ENCODE measurements at regions not wholly inside any gene's neighbourhood (a gene's known extent, or its start where the extent isn't known, plus 50 kb on each side); places are given as distances from the start of the nearest gene placed in this dataset.

GRCh38 chr6:56842686-56843475, 112.0 kb upstream of the BEND6 start (continued):
- TF ChIP-seq, protein P1, sequence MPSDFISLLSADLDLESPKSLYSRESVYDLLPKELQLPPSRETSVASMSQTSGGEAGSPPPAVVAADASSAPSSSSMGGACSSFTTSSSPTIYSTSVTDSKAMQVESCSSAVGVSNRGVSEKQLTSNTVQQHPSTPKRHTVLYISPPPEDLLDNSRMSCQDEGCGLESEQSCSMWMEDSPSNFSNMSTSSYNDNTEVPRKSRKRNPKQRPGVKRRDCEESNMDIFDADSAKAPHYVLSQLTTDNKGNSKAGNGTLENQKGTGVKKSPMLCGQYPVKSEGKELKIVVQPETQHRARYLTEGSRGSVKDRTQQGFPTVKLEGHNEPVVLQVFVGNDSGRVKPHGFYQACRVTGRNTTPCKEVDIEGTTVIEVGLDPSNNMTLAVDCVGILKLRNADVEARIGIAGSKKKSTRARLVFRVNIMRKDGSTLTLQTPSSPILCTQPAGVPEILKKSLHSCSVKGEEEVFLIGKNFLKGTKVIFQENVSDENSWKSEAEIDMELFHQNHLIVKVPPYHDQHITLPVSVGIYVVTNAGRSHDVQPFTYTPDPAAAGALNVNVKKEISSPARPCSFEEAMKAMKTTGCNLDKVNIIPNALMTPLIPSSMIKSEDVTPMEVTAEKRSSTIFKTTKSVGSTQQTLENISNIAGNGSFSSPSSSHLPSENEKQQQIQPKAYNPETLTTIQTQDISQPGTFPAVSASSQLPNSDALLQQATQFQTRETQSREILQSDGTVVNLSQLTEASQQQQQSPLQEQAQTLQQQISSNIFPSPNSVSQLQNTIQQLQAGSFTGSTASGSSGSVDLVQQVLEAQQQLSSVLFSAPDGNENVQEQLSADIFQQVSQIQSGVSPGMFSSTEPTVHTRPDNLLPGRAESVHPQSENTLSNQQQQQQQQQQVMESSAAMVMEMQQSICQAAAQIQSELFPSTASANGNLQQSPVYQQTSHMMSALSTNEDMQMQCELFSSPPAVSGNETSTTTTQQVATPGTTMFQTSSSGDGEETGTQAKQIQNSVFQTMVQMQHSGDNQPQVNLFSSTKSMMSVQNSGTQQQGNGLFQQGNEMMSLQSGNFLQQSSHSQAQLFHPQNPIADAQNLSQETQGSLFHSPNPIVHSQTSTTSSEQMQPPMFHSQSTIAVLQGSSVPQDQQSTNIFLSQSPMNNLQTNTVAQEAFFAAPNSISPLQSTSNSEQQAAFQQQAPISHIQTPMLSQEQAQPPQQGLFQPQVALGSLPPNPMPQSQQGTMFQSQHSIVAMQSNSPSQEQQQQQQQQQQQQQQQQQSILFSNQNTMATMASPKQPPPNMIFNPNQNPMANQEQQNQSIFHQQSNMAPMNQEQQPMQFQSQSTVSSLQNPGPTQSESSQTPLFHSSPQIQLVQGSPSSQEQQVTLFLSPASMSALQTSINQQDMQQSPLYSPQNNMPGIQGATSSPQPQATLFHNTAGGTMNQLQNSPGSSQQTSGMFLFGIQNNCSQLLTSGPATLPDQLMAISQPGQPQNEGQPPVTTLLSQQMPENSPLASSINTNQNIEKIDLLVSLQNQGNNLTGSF (CRISPR knock-in tag; IDR thresholded peaks at IDR 0.05), result 0 out of 2 replicates have a peak, but pooled peaks have one; percentile 56
- TF ChIP-seq FOXO4 (CRISPR knock-in tag; conservative IDR thresholded peaks at IDR 0.05) (0 out of 2 replicates have a peak, but pooled peaks have one; percentile 15), ZNF773 (CRISPR knock-in tag; IDR thresholded peaks at IDR 0.05; ENCODE audit: borderline replicate concordance) (0 out of 2 replicates have a peak, but pooled peaks have one; percentile 47)
- TF ChIP-seq, protein P2, sequence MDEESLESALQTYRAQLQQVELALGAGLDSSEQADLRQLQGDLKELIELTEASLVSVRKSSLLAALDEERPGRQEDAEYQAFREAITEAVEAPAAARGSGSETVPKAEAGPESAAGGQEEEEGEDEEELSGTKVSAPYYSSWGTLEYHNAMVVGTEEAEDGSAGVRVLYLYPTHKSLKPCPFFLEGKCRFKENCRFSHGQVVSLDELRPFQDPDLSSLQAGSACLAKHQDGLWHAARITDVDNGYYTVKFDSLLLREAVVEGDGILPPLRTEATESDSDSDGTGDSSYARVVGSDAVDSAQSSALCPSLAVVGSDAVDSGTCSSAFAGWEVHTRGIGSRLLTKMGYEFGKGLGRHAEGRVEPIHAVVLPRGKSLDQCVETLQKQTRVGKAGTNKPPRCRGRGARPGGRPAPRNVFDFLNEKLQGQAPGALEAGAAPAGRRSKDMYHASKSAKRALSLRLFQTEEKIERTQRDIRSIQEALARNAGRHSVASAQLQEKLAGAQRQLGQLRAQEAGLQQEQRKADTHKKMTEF (CRISPR knock-in tag; IDR thresholded peaks at IDR 0.05), result no peak

All from HepG2 (cell line).